ENCODE measurements at regions not wholly inside any gene's neighbourhood (a gene's known extent, or its start where the extent isn't known, plus 50 kb on each side); places are given as distances from the start of the nearest gene placed in this dataset.

DNA sequence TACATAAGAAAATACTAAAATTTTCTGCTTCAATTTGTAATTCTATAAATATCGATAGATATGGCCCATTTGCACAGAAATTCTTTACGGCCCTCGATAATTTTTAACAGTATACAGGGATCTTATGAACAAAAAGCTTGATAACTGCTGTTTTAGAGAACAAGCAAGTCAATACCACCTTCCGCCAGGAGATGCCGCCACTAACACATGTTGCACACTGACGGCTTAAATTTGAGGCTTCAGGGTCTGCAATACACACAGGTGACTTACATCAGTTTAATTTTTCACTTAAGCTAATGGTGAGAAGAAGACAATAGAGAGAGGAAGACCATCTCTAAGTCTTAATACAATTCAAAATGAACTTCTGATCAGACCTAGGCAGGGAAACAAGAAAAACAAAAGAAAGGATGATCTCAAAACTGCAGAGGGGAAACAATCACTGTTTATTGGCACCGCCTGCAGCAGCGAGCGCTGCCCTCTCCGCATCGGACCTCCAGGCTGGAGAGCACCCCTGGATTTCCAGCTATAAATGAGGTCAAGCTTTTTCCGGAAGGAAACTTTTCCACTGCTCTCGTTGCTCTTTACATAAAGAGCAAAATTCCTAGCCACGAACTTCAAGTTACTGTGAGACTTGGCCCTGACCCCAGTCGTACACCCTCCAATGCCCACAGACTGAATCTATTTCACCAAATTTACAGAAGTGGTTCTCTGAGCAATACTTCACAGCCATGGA is 53.9 kb downstream of the OTOR start:
- Histone ChIP-seq H3K9me3 (ENCODE audit: control insufficient read depth in 2 of 2, insufficient read depth in 1 of 2, low read depth in 1 of 2, low read length in 1 of 2) (no peaks in the 10 kb centered on the region), H3K4me1 (ENCODE audit: control insufficient read depth in 3 of 3, insufficient read depth in 2 of 3, low read depth in 1 of 3, low read length in 2 of 3) (no peaks in the 10 kb centered on the region), H3K36me3 (ENCODE audit: control insufficient read depth in 3 of 3, insufficient read depth in 2 of 3, low read depth in 1 of 3, low read length in 3 of 3) (no peaks in the 10 kb centered on the region), H3K4me3 (ENCODE audit: low read depth in 1 of 3, low read length in 3 of 3) (no peak overlapping the region), H3K27ac (ENCODE audit: low read depth in 1 of 3, low read length in 2 of 3) (no peak overlapping the region), H3K27me3 (ENCODE audit: control insufficient read depth in 3 of 3, insufficient read depth in 3 of 3, low read length in 3 of 3) (peaks cover 0 to 7% (median under 1%) of the 10 kb centered on the region in 3 donors)
- no peak for FAIRE-seq
- DNase-seq: peak; percentile 43 to 58
- 39 to 48% (median 40%) methylated on average over 15 of the region's 15 CpGs for WGBS, 3 donors

DNA sequence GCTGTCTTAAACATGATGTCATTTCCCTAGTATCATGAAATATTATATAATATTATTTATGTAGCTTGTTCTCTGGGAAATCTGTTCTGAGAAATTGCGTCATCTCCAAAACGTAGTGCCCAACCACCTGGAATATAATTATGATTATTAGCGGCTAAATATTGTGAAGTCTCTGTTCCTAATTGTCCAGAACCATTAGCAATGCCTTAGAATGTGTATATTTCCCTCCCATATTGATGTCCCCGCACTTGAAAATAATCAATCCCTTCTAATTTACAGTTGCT is 54.4 kb downstream of the OTOR start:
- FAIRE-seq (no peak), DNase-seq (no peak)
- no peaks in the 10 kb centered on the region for H3K36me3 ChIP-seq (ENCODE audit: control insufficient read depth in 3 of 3, insufficient read depth in 2 of 3, low read depth in 1 of 3, low read length in 3 of 3)
- H3K4me3 ChIP-seq (ENCODE audit: low read depth in 1 of 3, low read length in 3 of 3): no peak overlapping the region
- no peaks in the 10 kb centered on the region for H3K4me1 ChIP-seq (ENCODE audit: control insufficient read depth in 3 of 3, insufficient read depth in 2 of 3, low read depth in 1 of 3, low read length in 2 of 3)
- H3K9me3 ChIP-seq (ENCODE audit: control insufficient read depth in 2 of 2, insufficient read depth in 1 of 2, low read depth in 1 of 2, low read length in 1 of 2): no peaks in the 10 kb centered on the region
- WGBS, 3 donors: 61 to 79% (median 67%) methylated on average over 4 of the region's 4 CpGs
- peaks cover 0 to 7% (median 2%) of the 10 kb centered on the region in 3 donors for H3K27me3 ChIP-seq (ENCODE audit: control insufficient read depth in 3 of 3, insufficient read depth in 3 of 3, low read length in 3 of 3)
- H3K27ac ChIP-seq (ENCODE audit: low read depth in 1 of 3, low read length in 2 of 3): no peak overlapping the region

DNA sequence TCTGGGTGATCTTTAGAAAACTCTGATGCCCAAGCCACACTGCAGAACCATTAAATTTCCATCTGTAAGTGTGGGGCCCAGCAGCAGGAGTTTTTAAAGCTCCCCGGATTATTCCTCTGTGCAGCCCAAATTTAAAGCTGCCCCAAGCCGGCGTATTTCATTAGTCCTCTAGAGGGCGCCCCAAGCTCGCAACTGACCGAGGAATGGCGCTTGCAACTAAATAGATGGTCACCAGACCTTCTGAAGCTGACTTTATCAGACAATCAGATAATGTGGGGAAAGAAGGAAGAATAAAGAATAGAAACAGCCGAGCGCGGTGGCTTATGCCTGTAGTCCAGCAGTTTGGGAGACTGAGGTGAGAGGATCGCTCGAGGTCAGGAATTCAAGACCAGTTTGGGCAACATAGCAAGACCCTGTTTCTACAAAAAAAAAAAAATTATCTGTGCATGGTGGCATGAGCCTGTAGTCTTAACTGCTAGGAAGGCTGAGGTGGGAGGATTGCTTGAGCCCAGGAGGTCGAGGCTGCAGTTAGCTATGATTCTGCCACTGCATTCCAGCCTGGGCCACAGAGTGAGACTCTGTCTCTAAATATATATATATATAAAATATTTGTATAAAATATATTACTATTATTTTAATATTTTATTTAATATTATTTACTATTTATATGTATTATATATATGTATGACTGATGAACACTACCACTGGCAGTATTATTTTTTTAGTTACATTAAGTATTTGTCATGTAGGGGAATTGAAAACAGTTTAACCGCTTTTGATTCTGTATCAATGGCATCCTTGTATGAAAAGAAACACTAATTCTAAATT is 56.0 kb downstream of the OTOR start:
- 19 to 20% (median 19%) methylated on average over 14 of the region's 14 CpGs for WGBS, 3 donors
- Histone ChIP-seq H3K27ac (ENCODE audit: low read depth in 1 of 3, low read length in 2 of 3) (no peak overlapping the region), H3K36me3 (ENCODE audit: control insufficient read depth in 3 of 3, insufficient read depth in 2 of 3, low read depth in 1 of 3, low read length in 3 of 3) (no peaks in the 10 kb centered on the region), H3K9me3 (ENCODE audit: control insufficient read depth in 2 of 2, insufficient read depth in 1 of 2, low read depth in 1 of 2, low read length in 1 of 2) (no peaks in the 10 kb centered on the region), H3K4me3 (ENCODE audit: low read depth in 1 of 3, low read length in 3 of 3) (no peak overlapping the region), H3K27me3 (ENCODE audit: control insufficient read depth in 3 of 3, insufficient read depth in 3 of 3, low read length in 3 of 3) (peaks cover 0 to 7% (median 2%) of the 10 kb centered on the region in 3 donors), H3K4me1 (ENCODE audit: control insufficient read depth in 3 of 3, insufficient read depth in 2 of 3, low read depth in 1 of 3, low read length in 2 of 3) (no peaks in the 10 kb centered on the region)
- FAIRE-seq: no peak
- DNase-seq: peak; percentile 45 to 58

DNA sequence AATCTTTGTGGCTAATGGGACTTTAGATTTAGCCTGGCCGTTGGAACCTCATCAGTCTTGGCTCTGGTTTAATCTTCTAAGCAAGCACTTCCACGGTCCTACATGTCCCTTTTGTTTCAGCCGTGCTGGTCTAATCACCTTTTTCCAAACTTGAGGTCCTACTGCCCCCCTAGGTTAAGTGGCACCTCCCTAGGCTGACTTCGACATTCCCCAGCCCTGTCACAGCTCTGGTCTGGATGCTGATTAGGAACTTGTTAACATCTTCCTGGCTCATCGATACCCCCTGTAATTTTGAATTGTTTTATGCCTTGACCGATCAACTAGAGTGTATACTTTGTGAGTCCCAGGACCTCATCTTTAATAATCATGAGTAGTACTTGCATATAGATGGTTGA is 56.6 kb downstream of the OTOR start:
- no peak for FAIRE-seq

DNA sequence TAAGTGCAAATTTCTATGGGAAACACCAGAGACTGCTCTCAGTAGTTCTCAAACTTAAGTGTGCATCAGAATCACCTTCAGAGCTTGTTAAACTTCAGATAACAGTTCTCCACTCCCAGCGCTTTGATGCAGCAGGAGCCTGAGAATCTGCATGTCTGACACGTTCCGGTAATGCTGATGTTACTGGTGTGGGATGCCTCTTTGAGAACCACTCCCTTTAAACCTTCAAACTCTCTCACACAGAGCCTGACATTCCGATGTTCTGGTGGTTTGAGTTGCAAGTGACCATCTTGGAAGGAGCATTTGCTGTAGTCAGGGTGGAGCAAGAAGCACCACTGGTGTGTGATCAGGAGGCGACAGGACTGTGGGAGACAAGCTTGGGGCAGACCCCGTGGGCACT is 57.9 kb downstream of the OTOR start:
- FAIRE-seq (no peak), DNase-seq (no peak)
- no peaks in the 10 kb centered on the region for H3K4me1 ChIP-seq (ENCODE audit: control insufficient read depth in 3 of 3, insufficient read depth in 2 of 3, low read depth in 1 of 3, low read length in 2 of 3)
- no peaks in the 10 kb centered on the region for H3K36me3 ChIP-seq (ENCODE audit: control insufficient read depth in 3 of 3, insufficient read depth in 2 of 3, low read depth in 1 of 3, low read length in 3 of 3)
- no peaks in the 10 kb centered on the region for H3K9me3 ChIP-seq (ENCODE audit: control insufficient read depth in 2 of 2, insufficient read depth in 1 of 2, low read depth in 1 of 2, low read length in 1 of 2)
- H3K4me3 ChIP-seq (ENCODE audit: low read depth in 1 of 3, low read length in 3 of 3): no peak overlapping the region
- 75 to 79% (median 75%) methylated on average over 6 of the region's 6 CpGs for WGBS, 3 donors
- H3K27me3 ChIP-seq (ENCODE audit: control insufficient read depth in 3 of 3, insufficient read depth in 3 of 3, low read length in 3 of 3): peaks cover 0 to 4% (median 2%) of the 10 kb centered on the region in 3 donors
- H3K27ac ChIP-seq (ENCODE audit: low read depth in 1 of 3, low read length in 2 of 3): no peak overlapping the region

More for the DNA sequence above, 56.6 kb downstream of the OTOR start:
- Histone ChIP-seq H3K9me3 (ENCODE audit: control insufficient read depth in 2 of 2, insufficient read depth in 1 of 2, low read depth in 1 of 2, low read length in 1 of 2) (no peaks in the 10 kb centered on the region), H3K27ac (ENCODE audit: low read depth in 1 of 3, low read length in 2 of 3) (no peak overlapping the region), H3K4me1 (ENCODE audit: control insufficient read depth in 3 of 3, insufficient read depth in 2 of 3, low read depth in 1 of 3, low read length in 2 of 3) (no peaks in the 10 kb centered on the region), H3K4me3 (ENCODE audit: low read depth in 1 of 3, low read length in 3 of 3) (no peak overlapping the region), H3K36me3 (ENCODE audit: control insufficient read depth in 3 of 3, insufficient read depth in 2 of 3, low read depth in 1 of 3, low read length in 3 of 3) (no peaks in the 10 kb centered on the region), H3K27me3 (ENCODE audit: control insufficient read depth in 3 of 3, insufficient read depth in 3 of 3, low read length in 3 of 3) (peaks cover 0 to 7% (median 2%) of the 10 kb centered on the region in 3 donors)
- 61 to 68% (median 64%) methylated on average over 6 of the region's 6 CpGs for WGBS, 3 donors
- DNase-seq: no peak

DNA sequence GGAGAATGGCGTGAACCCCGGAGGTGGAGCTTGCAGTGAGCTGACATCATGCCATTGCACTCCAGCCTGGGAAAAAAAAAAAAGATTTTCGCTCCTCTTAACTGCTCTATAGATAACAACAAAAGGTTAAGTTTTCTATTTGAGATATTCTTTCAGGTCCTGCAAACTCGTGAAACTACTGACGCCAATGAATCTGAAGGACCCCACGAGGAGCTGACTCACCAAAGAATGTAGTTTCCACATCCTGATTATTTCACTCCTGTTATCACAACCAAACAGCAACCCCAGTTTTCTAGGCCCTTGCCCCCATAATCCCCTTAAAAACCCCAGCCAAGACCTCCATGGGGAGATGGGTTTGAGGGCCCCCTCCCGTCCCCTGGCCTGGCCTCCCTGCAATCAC is 58.7 kb downstream of the OTOR start:
- Histone ChIP-seq H3K9me3 (ENCODE audit: control insufficient read depth in 2 of 2, insufficient read depth in 1 of 2, low read depth in 1 of 2, low read length in 1 of 2) (no peaks in the 10 kb centered on the region), H3K4me1 (ENCODE audit: control insufficient read depth in 3 of 3, insufficient read depth in 2 of 3, low read depth in 1 of 3, low read length in 2 of 3) (no peaks in the 10 kb centered on the region), H3K36me3 (ENCODE audit: control insufficient read depth in 3 of 3, insufficient read depth in 2 of 3, low read depth in 1 of 3, low read length in 3 of 3) (no peaks in the 10 kb centered on the region), H3K4me3 (ENCODE audit: low read depth in 1 of 3, low read length in 3 of 3) (no peak overlapping the region), H3K27ac (ENCODE audit: low read depth in 1 of 3, low read length in 2 of 3) (no peak overlapping the region), H3K27me3 (ENCODE audit: control insufficient read depth in 3 of 3, insufficient read depth in 3 of 3, low read length in 3 of 3) (peaks cover 0 to 4% (median 2%) of the 10 kb centered on the region in 3 donors)
- DNase-seq (no peak), FAIRE-seq (no peak)
- 60 to 68% (median 65%) methylated on average over 7 of the region's 7 CpGs for WGBS, 3 donors

DNA sequence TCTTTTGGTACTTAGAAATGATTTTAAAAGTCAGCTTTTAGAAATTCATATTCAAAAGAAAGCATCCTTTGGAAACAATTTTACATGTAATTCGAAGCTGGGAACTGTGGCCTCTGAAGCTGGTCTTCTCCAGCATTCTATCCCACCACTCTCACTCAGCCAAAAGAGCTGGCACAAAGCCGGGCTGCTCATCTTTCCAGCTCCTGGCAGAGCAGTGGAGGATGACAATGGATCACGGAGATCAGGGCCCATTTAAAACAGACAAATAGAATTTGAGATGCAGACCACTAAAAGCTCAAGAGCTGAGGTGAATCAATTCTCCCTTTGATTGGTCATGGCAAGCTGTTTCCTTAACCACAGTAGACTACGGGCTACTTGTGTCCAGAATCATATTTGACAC is 60.6 kb downstream of the OTOR start:
- no peak for FAIRE-seq
- no peaks in the 10 kb centered on the region for H3K9me3 ChIP-seq (ENCODE audit: control insufficient read depth in 2 of 2, insufficient read depth in 1 of 2, low read depth in 1 of 2, low read length in 1 of 2)
- no peak overlapping the region for H3K27ac ChIP-seq (ENCODE audit: low read depth in 1 of 3, low read length in 2 of 3)
- DNase-seq: no peak
- H3K4me1 ChIP-seq (ENCODE audit: control insufficient read depth in 3 of 3, insufficient read depth in 2 of 3, low read depth in 1 of 3, low read length in 2 of 3): no peaks in the 10 kb centered on the region
- peaks cover 0 to 6% (median 0%) of the 10 kb centered on the region in 3 donors for H3K27me3 ChIP-seq (ENCODE audit: control insufficient read depth in 3 of 3, insufficient read depth in 3 of 3, low read length in 3 of 3)
- H3K36me3 ChIP-seq (ENCODE audit: control insufficient read depth in 3 of 3, insufficient read depth in 2 of 3, low read depth in 1 of 3, low read length in 3 of 3): no peaks in the 10 kb centered on the region
- 53 to 62% (median 56%) methylated on average over 4 of the region's 4 CpGs for WGBS, 3 donors
- no peak overlapping the region for H3K4me3 ChIP-seq (ENCODE audit: low read depth in 1 of 3, low read length in 3 of 3)

DNA sequence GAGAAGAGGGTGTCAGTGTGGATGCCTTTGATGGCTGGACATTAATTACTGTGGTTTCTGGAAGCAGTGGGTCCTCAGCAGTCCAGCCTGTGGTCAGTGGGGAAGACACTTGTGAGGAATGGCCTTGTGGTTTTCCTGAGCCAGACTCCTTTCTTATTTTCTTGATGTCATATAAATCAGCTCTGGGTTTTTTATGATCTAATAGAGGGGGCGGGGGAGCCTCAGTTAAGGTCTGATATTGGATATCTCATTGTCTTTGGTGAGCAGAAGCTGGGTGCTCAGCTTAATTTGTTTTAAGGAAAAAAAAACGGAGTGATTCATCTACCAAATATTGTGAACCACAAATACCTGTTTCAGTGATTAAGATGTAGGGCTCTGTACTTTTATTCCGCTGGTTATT is 62.1 kb downstream of the OTOR start:
- H3K4me3 ChIP-seq (ENCODE audit: low read depth in 1 of 3, low read length in 3 of 3): no peak overlapping the region
- FAIRE-seq (no peak), DNase-seq (no peak)
- no peaks in the 10 kb centered on the region for H3K36me3 ChIP-seq (ENCODE audit: control insufficient read depth in 3 of 3, insufficient read depth in 2 of 3, low read depth in 1 of 3, low read length in 3 of 3)
- H3K27ac ChIP-seq (ENCODE audit: low read depth in 1 of 3, low read length in 2 of 3): no peak overlapping the region
- H3K9me3 ChIP-seq (ENCODE audit: control insufficient read depth in 2 of 2, insufficient read depth in 1 of 2, low read depth in 1 of 2, low read length in 1 of 2): no peaks in the 10 kb centered on the region
- no peaks in the 10 kb centered on the region for H3K4me1 ChIP-seq (ENCODE audit: control insufficient read depth in 3 of 3, insufficient read depth in 2 of 3, low read depth in 1 of 3, low read length in 2 of 3)
- peaks cover 0 to 6% (median 0%) of the 10 kb centered on the region in 3 donors for H3K27me3 ChIP-seq (ENCODE audit: control insufficient read depth in 3 of 3, insufficient read depth in 3 of 3, low read length in 3 of 3)
- WGBS, 3 donors: 71 to 82% (median 77%) methylated on average over 3 of the region's 3 CpGs

Data from small intestine (tissue), 7 donors.